NB4 (cell line): ENCODE measurements at regions not wholly inside any gene's neighbourhood (a gene's known extent, or its start where the extent isn't known, plus 50 kb on each side); places are given as distances from the start of the nearest gene placed in this dataset.

Experiments
- DNase-seq: peaks from one replicate; pipeline ENCODE4 v3.0.0; 2010; ENCODE audit warnings: low read depth
- H3K4me3 ChIP-seq: one replicate; pipeline ENCODE4 v1.5.1; 2011; ENCODE audit warnings: mild to moderate bottlenecking, low read depth, low read length, moderate library complexity
- MYC ChIP-seq: IDR thresholded peaks from 2 replicates; pipeline ENCODE4 v1.6.1; 2011; ENCODE audit warnings: low read depth, low read length
- POLR2A ChIP-seq: IDR thresholded peaks from 2 replicates; pipeline ENCODE4 v1.6.1; 2011; ENCODE audit warnings: mild to moderate bottlenecking; ENCODE audit not compliant: insufficient read length; ENCODE audit errors: extremely low read depth
- TF ChIP-seq, protein P1 (sequence below): IDR thresholded peaks from 2 replicates; pipeline ENCODE4 v1.6.1; 2011; ENCODE audit warnings: low read depth, low read length
- TF ChIP-seq, protein P2 (sequence below): IDR thresholded peaks from one replicate; pipeline ENCODE4 v1.5.1; 2012; ENCODE audit warnings: low read depth, low read length

DNA sequence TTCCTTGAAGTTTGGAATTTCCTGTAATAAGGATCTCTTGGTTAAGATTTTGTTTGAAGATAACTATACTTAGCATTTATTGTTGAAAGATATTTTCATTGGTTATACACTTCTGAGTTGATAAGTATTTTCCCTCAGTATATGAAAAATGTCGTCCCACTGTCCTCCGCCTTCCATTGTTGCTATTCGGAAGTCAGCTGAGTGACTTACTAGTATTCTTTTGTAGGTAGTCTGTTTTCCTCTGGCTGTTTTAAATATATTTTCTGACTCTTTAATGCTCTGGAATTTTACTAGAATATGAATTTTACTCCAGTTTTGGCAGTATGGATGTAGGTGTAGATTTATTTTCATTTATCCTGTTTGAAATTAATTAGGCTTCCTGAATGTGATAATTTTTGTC is 498.7 kb upstream of the NFIA start:
- no peak for DNase-seq

DNA sequence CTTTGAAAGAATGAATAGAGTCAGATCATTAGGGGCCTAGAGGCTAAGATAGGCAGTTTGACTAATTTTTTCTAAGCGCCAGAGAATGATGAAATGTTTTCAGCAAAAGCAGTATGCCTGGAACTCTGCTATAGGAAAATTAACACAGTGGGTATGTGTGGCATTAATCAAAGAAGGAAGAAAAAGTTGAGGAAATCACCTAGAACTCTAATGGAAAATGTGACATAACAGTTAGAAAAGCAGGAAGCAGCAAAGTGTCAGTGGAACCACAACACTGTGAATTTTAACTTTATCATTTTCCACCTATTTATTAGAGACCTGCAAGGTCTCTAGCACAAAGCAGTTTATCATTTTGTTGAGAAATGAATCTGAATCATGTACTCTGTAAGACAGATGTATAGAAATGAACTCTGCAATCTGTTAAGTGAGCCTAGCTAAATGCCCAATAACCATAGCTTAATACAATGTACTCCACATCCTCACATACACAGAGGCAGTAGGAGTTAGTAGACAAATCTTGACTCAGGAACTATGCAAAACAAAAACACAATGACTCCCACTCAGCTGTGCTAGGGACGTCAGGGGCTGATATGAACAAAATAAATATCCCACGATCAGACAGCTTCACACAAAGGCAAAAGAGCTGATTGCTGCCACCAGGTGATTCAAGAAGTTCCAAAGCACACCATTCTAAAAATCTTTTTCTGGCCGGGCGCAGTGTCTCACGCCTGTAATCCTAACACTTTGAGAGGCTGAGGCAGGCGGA is 500.7 kb upstream of the NFIA start:
- TF ChIP-seq MYC, result no peak
- DNase-seq, result no peak
- no peak overlapping the region for H3K4me3 ChIP-seq

More for the DNA sequence above, 498.7 kb upstream of the NFIA start:
- H3K4me3 ChIP-seq, result no peak overlapping the region
- TF ChIP-seq POLR2A (no peak), MYC (no peak)
- TF ChIP-seq, protein P1, sequence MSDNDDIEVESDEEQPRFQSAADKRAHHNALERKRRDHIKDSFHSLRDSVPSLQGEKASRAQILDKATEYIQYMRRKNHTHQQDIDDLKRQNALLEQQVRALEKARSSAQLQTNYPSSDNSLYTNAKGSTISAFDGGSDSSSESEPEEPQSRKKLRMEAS, result no peak
- TF ChIP-seq, protein P2, sequence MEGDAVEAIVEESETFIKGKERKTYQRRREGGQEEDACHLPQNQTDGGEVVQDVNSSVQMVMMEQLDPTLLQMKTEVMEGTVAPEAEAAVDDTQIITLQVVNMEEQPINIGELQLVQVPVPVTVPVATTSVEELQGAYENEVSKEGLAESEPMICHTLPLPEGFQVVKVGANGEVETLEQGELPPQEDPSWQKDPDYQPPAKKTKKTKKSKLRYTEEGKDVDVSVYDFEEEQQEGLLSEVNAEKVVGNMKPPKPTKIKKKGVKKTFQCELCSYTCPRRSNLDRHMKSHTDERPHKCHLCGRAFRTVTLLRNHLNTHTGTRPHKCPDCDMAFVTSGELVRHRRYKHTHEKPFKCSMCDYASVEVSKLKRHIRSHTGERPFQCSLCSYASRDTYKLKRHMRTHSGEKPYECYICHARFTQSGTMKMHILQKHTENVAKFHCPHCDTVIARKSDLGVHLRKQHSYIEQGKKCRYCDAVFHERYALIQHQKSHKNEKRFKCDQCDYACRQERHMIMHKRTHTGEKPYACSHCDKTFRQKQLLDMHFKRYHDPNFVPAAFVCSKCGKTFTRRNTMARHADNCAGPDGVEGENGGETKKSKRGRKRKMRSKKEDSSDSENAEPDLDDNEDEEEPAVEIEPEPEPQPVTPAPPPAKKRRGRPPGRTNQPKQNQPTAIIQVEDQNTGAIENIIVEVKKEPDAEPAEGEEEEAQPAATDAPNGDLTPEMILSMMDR, result no peak

DNA sequence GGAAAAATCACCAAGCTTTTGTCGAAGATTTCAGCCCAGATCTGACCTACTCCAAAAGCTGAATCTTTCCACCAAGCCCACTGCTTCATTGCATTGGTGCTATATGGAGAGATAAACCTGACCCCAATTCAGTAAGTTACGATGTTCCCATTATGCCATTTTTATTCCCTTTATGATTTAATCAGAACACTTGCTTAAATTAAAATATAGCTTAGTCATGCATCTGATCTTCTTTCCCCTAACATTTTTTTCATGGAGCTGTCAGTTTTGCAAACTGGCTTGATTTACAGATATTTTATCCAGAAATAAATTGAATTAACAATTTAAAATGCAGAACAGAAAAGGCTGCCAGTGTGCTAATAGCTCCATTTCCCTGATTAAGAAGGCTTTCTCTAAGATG is 503.5 kb upstream of the C1orf87 start:
- H3K4me3 ChIP-seq, result no peak overlapping the region
- DNase-seq, result no peak
- TF ChIP-seq, protein P2, result no peak
- TF ChIP-seq MYC (no peak), POLR2A (no peak)
- TF ChIP-seq, protein P1, result no peak

DNA sequence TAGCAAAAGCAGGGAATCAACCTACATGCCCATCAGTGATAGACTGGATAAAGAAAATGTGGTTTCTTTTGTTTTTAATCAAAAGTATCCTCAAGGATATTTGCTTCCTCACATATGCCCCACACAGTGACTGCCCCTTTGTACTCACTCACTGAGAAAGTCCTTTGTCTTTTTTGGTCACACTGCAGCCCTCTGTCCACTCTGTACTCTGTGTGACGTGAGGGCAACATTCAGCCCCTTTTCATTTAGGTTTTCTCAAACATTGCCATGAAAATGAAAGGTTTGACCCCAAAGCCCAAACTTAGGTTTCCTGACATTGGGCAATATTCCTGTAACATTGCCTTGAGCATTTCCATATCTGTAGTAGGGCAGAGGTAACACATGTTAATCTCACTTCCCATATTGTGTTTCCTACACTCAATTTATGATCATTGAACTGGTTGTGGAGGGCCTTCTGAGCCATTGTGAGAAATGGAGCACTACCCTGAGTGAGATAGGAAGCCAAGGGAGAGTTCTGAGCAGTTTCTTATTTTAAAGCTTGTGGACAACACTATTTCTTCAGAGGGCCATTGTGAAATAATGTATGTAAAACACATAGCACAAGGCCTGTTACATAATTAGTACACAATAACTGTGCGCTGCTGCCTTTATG is 501.9 kb upstream of the C1orf87 start:
- peak; percentile 4 for DNase-seq
- H3K4me3 ChIP-seq, result no peak overlapping the region
- TF ChIP-seq, protein P1, result no peak
- TF ChIP-seq MYC, result no peak
- TF ChIP-seq, protein P2, result no peak
- TF ChIP-seq POLR2A, result no peak

DNA sequence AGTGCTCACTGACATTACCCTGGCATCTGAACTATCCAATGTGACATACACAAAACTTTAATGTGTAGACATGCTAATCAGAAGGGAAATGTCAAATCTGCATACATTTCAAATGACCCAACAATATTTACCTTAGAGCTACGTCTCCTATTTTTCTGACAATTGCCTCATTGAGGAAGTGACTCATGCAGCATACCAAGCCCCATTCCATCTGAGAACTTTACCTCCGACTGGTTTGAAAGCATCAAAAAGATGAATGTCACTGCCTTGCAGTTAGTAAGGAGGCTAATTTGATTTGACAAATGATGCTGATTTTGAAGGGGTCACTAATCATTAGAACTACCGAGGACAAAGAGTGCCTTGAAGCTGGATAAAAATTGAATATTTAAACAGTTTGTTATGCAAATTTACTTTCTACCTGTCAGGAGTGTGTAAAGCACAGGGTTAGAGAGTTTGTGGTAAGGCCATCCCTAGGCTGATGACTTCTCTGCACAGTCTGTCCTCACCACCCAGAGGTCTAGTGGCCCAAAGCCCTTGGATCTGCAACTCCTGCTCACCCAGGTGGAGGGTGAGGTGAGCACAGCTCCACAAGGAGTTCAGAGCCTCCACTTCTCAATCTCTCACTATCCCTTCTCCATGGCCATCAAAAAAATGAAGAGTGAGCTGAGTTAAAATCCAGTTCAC is 500.3 kb upstream of the C1orf87 start:
- H3K4me3 ChIP-seq, result no peak overlapping the region
- TF ChIP-seq, protein P1, result no peak
- peak; percentile 11 for DNase-seq

DNA sequence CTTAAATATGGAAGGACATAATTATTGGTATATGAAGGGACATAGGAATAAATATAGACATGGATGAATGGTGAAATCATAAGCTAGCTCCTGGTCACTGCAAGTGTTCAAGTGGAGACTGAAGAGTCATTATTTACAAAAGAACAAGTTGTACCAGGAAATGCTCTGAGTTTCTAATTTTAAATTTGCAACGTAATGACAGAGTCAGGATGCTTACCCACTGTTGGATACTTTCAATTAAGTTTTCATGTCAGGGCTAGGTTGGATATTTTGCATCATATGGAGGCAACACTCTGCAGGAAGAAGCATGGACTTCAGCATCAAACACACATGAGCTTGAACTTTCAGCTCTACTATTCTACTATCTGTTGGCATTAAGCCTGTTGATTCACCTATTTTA is 499.6 kb upstream of the C1orf87 start:
- no peak for DNase-seq
- TF ChIP-seq POLR2A, result no peak
- no peak for TF ChIP-seq MYC
- TF ChIP-seq, protein P2, result no peak
- TF ChIP-seq, protein P1, result no peak
- H3K4me3 ChIP-seq, result no peak overlapping the region
